Loucy (cell line): ENCODE measurements at regions not wholly inside any gene's neighbourhood (a gene's known extent, or its start where the extent isn't known, plus 50 kb on each side); places are given as distances from the start of the nearest gene placed in this dataset.

Experiments used
- EZH2phosphoT487 ChIP-seq: fragments of 200-600 bp; IDR thresholded peaks from 2 replicates; pipeline ENCODE4 v1.6.1; 2018; ENCODE audit warnings: antibody characterized with exemption, mild to moderate bottlenecking, moderate library complexity, borderline replicate concordance
- TF ChIP-seq, protein P1 (sequence below): fragments of 200-600 bp; sonication (generic); conservative IDR thresholded peaks from 2 replicates; pipeline ENCODE4 v1.5.1; 2014; ENCODE audit warnings: mild to moderate bottlenecking, antibody characterized with exemption, low read length

DNA sequence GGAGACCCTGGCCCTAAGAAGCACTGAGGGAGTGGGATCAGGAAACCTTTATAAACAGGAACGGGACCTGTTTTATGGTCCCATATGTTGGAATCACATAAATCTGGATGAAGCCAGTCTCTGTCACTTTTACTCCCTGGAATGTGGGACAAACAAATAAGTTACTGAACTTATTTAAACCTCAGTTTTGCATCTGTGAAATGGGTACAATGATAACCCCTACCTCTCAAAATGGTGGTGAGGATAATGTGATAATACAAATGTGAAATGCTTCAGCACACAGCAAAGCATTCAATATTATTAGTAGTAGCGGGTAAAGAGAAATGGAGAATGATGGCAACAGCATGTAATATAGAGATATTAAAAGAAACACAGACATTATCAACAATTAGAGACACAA lies 298.9 kb downstream of the ZSWIM6 start:
- TF ChIP-seq, protein P1, sequence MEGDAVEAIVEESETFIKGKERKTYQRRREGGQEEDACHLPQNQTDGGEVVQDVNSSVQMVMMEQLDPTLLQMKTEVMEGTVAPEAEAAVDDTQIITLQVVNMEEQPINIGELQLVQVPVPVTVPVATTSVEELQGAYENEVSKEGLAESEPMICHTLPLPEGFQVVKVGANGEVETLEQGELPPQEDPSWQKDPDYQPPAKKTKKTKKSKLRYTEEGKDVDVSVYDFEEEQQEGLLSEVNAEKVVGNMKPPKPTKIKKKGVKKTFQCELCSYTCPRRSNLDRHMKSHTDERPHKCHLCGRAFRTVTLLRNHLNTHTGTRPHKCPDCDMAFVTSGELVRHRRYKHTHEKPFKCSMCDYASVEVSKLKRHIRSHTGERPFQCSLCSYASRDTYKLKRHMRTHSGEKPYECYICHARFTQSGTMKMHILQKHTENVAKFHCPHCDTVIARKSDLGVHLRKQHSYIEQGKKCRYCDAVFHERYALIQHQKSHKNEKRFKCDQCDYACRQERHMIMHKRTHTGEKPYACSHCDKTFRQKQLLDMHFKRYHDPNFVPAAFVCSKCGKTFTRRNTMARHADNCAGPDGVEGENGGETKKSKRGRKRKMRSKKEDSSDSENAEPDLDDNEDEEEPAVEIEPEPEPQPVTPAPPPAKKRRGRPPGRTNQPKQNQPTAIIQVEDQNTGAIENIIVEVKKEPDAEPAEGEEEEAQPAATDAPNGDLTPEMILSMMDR = no peak
- no peak for TF ChIP-seq EZH2phosphoT487
